Peyer's patch (tissue), 4 donors: ENCODE measurements at regions not wholly inside any gene's neighbourhood (a gene's known extent, or its start where the extent isn't known, plus 50 kb on each side); places are given as distances from the start of the nearest gene placed in this dataset.

ENCODE experiments used
- POLR2A ChIP-seq, 2 donors: fragments of 450-650 bp; IDR thresholded peaks; one replicate each; pipeline ENCODE4 v1.5.1; 2017; ENCODE audit warnings: antibody characterized with exemption in 2 of 2, mild to moderate bottlenecking in 2 of 2, moderate library complexity in 2 of 2
- TF ChIP-seq, protein P1 (sequence below), 6 experiments: fragments of 450-650 bp in 4 of 6; fragments of 200-600 bp in 2 of 6; sonication (generic) in 1 of 6; IDR thresholded peaks; one replicate each; pipeline ENCODE4 v1.5.1; 2017 to 2019; ENCODE audit warnings: antibody characterized with exemption in 6 of 6, mild to moderate bottlenecking in 3 of 6, moderate library complexity in 1 of 6

DNA sequence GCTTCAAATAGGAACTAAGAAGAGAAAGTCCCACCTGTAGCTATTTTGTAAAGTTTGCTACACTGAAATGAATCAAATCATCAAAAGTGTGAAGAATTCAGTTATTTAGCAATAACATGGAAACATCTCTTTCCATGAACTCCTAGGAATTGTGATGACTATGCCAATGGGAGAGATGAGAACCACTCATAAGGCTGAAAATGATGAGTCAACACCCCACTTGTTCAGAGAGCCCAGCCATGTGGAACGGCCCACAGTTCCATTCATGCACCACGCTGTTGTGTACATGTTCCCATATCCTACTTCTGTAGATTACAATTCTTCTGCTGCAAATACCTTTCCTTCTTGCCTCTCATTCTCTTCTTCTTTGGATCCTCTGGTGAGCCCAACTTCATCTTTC lies 645.5 kb upstream of the ID2 start:
- TF ChIP-seq, protein P1, sequence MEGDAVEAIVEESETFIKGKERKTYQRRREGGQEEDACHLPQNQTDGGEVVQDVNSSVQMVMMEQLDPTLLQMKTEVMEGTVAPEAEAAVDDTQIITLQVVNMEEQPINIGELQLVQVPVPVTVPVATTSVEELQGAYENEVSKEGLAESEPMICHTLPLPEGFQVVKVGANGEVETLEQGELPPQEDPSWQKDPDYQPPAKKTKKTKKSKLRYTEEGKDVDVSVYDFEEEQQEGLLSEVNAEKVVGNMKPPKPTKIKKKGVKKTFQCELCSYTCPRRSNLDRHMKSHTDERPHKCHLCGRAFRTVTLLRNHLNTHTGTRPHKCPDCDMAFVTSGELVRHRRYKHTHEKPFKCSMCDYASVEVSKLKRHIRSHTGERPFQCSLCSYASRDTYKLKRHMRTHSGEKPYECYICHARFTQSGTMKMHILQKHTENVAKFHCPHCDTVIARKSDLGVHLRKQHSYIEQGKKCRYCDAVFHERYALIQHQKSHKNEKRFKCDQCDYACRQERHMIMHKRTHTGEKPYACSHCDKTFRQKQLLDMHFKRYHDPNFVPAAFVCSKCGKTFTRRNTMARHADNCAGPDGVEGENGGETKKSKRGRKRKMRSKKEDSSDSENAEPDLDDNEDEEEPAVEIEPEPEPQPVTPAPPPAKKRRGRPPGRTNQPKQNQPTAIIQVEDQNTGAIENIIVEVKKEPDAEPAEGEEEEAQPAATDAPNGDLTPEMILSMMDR (IDR thresholded peaks at IDR 0.05) = no peak
- no peak for TF ChIP-seq POLR2A (IDR thresholded peaks at IDR 0.05)
